Cardiac fibroblast (primary cell): ENCODE measurements at regions not wholly inside any gene's neighbourhood (a gene's known extent, or its start where the extent isn't known, plus 50 kb on each side); places are given as distances from the start of the nearest gene placed in this dataset.

Experiments used
- DNase-seq, 2 donors: peaks; one replicate each; pipeline versions ENCODE4 v3.0.0 to v3.0.0-alpha.2; 2010; ENCODE audit warnings: low read depth in 2 of 2
- H3K4me3 ChIP-seq, 2 donors: replicated peaks in 1 of 2; 1 replicate in 1 of 2; 2 replicates in 1 of 2; pipeline ENCODE4 v1.5.1; 2011; ENCODE audit warnings: low read depth in 2 of 2, low read length in 2 of 2, mild to moderate bottlenecking in 2 of 2, moderate library complexity in 1 of 2
- CTCF ChIP-seq: IDR thresholded peaks from one replicate; pipeline ENCODE4 v1.5.1; 2011; ENCODE audit warnings: low read depth, mild to moderate bottlenecking, low read length, inconsistent platforms

DNA sequence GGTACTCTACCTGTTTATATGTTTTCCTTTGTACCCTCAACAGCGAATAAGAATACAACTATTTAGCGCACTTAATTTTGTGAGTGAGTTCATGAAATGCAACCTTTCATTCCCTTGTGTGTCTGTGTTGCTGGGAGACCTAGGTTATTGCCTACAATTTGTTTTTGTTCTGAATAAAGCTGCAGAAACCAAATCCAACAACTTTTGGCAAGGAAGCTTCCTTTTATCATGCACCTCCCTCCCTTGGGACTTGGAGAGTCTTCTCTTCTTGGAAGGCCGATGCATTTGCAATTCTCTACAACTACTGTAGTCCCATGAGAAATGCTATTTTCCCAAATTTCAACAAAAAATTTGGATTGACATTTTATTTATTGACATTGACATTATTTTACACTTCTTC is 1002.4 kb upstream of the CADM2 start:
- DNase-seq = no peak
- TF ChIP-seq CTCF = no peak
- no peak overlapping the region for H3K4me3 ChIP-seq

- DNase-seq = no peak
- no peak for TF ChIP-seq CTCF
- H3K4me3 ChIP-seq = no peak overlapping the region
Measured at GRCh38 chr3:83968356-83968755, 990.4 kb upstream of the CADM2 start.

GRCh38 chr3:83971666-83972065 is 987.1 kb upstream of the CADM2 start:
- DNase-seq = no peak
- no peak for TF ChIP-seq CTCF
- H3K4me3 ChIP-seq = no peak overlapping the region

DNA sequence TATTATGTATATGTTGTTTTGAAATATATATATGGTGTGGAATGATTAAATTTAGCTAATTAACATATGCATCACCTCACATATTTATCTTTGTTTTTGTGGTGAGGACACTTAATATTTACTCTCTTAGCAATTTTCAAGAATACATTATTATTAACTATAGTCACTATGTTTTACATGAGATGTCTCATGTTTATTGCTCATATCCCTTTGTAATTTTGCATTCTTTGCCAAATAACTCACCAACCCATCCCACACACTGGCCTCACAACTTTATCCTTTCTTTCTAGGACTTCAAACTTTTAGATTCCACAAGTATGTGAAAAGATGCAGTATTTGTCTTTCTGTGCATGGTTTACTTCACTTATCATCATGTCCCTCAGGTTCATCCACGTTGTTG is 950.2 kb upstream of the CADM2 start:
- H3K4me3 ChIP-seq = no peak overlapping the region
- no peak for DNase-seq
- TF ChIP-seq CTCF = no peak

- no peak for DNase-seq
- no peak overlapping the region for H3K4me3 ChIP-seq
- no peak for TF ChIP-seq CTCF
Measured at GRCh38 chr3:84023842-84024241, 934.9 kb upstream of the CADM2 start.

GRCh38 chr3:84039099-84039498 is 919.7 kb upstream of the CADM2 start:
- no peak for TF ChIP-seq CTCF
- no peak for DNase-seq
- no peak overlapping the region for H3K4me3 ChIP-seq

DNA sequence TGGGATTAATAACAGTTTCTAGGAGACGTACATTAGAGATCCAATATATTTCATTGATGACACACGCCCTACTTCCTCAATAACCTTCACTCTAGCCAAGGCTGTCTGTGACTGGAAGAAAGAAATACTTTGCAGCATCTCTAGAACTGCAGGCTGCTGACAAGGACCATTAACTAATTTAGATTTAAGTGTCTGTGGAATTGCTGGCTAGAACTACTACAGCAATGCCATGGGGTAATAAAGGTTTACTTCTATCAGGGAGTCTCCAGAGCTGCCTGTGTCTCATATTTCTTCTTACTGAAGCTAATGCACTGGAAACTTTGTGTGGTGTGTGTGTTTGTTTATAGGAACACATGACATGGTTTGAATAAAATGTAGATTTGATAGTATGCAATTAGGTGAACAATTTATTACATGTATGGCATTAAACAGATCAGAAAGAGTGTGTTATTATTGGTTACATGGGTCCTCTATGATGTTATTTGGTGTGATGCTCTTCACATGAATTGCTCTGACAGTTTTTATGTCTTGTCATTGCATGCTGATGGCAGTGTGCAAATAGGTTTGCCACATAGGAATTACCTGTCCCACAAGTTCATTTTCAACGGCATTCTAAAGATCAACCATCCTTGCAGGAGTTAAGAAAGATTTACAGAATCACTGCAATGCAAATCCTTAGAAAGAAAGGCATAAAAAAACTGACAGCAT is 916.2 kb upstream of the CADM2 start:
- no peak overlapping the region for H3K4me3 ChIP-seq
- no peak for TF ChIP-seq CTCF
- no peak for DNase-seq
